ENCODE measurements at regions not wholly inside any gene's neighbourhood (a gene's known extent, or its start where the extent isn't known, plus 50 kb on each side); places are given as distances from the start of the nearest gene placed in this dataset.

- DNase-seq, result no peak
These were observed 78.3 kb upstream of the MAP4K3 start for GRCh38 chr2:39515273-39515896.

DNA sequence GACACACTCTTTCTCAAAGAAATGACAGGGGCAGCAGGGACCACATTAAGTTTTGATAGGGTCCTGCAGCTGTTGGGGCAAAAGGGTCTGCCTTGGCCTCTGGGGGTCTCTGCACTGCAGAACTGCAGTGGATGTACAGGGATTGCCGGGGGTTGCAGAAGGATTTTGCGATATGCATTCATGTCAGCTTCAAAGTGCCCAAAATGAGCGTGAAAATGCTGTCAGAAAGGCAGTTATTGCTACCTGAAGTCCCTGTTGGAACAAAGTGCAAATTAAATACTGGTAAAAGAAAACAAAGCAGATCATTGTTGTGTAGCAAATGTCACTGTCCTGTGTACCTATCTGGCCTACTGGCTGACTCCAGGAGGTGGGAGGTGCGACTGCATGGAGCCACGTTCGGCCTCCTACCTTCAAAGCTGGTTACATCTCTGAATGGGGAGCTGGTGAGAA lies 78.8 kb upstream of the MAP4K3 start:
- no peak for DNase-seq

- DNase-seq, result no peak
These were observed 79.4 kb upstream of the MAP4K3 start for GRCh38 chr2:39516347-39517101.

DNA sequence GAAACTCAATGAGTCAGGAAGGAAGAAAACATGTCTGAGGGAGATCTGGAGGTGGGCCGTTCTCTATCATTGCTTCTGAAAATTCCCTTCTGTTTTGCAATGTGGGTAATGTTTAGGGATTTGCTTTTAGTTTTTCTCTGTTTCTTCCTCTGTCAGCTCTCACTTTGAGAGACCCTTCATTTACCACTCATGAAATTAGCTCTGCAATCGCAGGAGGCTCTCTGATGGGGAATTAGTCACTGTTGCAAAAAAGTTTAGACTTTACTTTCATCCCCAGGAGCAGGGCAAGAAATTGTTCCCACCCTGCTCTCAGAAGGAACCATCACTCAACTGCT lies 80.0 kb upstream of the MAP4K3 start:
- DNase-seq, result no peak

DNA sequence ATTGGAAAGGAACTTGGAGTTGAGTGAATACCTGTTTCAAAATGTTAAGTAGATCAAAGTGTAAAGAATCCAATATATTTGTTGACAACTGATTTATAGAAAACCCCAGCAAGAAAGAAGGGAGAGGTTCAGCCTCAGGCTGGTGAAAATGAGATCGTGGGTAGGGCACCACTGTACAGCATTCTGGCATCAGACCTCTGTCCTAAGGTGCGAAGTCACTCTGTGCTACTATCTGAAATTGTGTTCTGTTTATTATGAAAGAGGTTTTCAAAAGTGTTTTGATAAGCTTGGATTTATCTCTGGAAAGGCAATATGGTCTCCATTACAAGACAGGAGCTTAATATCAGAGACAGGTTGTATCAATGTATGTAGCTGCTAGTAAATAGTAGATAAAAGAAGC lies 80.5 kb upstream of the MAP4K3 start:
- no peak for DNase-seq

- no peak for DNase-seq
These were observed 82.8 kb upstream of the MAP4K3 start for GRCh38 chr2:39519886-39520285.

GRCh38 chr2:39521876-39522517 lies 84.9 kb upstream of the MAP4K3 start:
- DNase-seq, result no peak

GRCh38 chr2:39522518-39522877 lies 85.4 kb upstream of the MAP4K3 start:
- DNase-seq, result no peak

GRCh38 chr2:39523308-39524044 lies 86.4 kb upstream of the MAP4K3 start:
- no peak for DNase-seq

DNA sequence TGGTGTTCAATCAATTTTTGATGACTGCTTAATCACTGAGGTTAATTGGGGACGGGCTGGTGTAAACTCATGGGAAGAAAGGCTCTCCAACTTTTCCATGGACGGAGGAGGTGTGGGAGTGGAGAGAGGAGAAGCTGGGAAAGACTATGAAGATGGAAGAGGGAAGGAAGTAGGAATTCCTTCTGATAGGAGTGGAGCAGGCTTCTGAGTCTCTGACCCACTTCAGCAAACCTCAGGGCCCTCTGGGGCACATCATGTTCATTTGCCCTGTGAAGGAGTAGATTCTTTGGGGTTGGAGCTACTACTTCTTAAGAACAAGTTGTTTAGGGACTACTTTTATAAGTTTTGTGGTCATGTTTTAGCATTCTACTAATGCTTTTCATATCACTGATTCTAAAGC lies 87.0 kb upstream of the MAP4K3 start:
- DNase-seq, result no peak

DNA sequence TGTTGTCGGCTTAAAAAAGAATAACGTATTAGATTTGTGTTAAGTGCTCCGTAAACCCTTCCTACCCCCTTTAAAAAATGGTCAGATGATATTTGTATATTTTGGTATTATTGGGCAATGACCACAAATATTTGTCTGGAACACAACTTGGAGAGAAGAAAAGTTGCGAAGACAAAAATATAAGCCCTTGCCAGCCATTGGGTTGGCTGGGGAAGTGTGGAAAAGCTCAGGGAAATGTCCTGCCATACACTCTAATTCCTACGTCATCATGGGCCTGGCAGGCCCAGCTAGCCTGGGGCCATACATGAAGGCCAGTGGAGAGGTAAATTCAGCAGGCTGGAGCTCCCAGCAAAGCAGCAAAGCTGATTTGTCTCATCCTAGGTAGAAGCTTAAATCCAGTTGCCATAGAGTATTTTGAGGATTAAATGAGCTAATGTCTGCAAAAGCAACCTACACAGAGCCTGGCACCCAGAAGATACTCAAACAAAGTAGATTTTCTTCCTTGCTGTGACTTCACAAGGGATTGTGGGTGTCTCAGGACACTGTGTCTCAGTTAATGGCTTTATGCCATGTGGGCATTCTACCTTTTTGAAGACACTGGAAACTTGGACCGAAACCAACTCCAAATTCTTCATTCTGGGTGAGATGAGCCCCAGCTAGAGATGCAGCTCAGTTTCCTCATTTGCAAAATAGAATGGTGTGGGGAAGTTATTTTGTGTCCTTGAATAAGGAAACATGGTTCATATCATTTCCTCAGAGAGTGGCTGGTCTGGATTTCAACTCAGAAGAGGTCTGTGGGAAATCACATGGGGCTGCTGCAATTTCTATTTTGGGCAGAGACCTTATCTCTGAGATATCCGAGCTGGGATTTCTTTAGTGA lies 87.9 kb upstream of the MAP4K3 start:
- no peak for DNase-seq

- DNase-seq, result no peak
These were observed 88.7 kb upstream of the MAP4K3 start for GRCh38 chr2:39525636-39526412.

- DNase-seq, result peak; percentile 28
These were observed 91.6 kb upstream of the MAP4K3 start for GRCh38 chr2:39528701-39529100.

DNA sequence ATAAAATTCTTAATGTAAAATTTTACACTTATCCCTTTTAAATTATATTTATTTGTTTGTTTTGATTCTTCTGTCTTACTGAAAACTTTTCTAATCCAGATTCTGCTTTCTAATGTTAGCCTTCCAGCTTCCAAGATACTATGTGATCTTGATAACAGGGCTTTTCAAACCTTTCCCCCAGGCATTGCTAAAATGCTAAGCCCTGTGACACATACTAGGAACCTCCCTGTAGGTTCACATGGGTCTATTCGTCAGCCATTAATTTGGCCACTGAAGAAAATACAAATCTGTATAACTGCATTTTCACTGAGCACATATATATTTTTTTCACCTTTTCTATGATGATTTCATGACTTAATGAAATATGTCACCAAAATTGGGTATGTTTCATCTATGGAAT lies 92.8 kb upstream of the MAP4K3 start:
- no peak for DNase-seq

- DNase-seq, result no peak
These were observed 93.4 kb upstream of the MAP4K3 start for GRCh38 chr2:39530411-39530866.

- DNase-seq, result no peak
These were observed 94.2 kb upstream of the MAP4K3 start for GRCh38 chr2:39531220-39531777.

DNA sequence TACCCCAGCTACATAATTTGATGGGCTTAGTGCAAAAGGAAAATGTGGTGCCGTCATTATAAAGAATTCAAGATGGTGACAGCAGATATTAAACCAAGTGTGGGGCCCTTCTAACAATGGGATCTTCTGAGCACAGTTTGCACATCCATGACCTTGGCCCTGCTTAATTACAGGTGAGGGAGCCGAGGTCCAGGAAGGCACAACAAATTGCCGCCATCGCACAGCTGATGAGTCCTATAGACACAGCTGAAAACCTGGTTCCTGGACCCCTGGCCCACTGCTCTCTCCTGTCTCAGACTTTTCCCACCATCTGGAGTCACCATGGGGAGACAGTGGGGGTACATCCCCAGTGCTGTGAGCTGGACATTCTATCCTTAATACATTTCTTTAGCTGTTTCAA lies 95.8 kb upstream of the MAP4K3 start:
- no peak for DNase-seq

- no peak for DNase-seq
These were observed 97.1 kb upstream of the MAP4K3 start for GRCh38 chr2:39534095-39534711.

GRCh38 chr2:39535636-39536185 lies 98.6 kb upstream of the MAP4K3 start:
- no peak for DNase-seq

- DNase-seq, result no peak
These were observed 100.1 kb upstream of the MAP4K3 start for GRCh38 chr2:39537150-39537549.

- DNase-seq, result no peak
These were observed 101.6 kb upstream of the MAP4K3 start for GRCh38 chr2:39538718-39539117.

All from DMS53 (cell line).